ENCODE measurements at regions not wholly inside any gene's neighbourhood (a gene's known extent, or its start where the extent isn't known, plus 50 kb on each side); places are given as distances from the start of the nearest gene placed in this dataset.

GRCh38 chr5:166772770-166773169, 1518.7 kb upstream of the WWC1 start:
- no peak for TF ChIP-seq EZH2 (IDR thresholded peaks at IDR 0.05; ENCODE audit: borderline replicate concordance, insufficient read depth, low read depth, low read length, poor library complexity, severe bottlenecking)
- TF ChIP-seq CTCF (IDR thresholded peaks at IDR 0.05): no peak
